Lung (tissue), 11 donors: ENCODE measurements at regions not wholly inside any gene's neighbourhood (a gene's known extent, or its start where the extent isn't known, plus 50 kb on each side); places are given as distances from the start of the nearest gene placed in this dataset.

Experiments used
- ATAC-seq: fragments of 200-7000 bp; cut with Tn5 transposase; one replicate; pipeline ENCODE4 v1.9.1; 2020; ENCODE audit warnings: moderate number of reproducible peaks; ENCODE audit not compliant: insufficient read depth, low FRiP score
- DNase-seq, 3 donors: peaks; one replicate each; pipeline ENCODE4 v3.0.0-alpha.2; 2013 to 2017
- H3K27ac ChIP-seq, 2 donors: one replicate each; pipeline ENCODE4 v1.5.1; 2013; ENCODE audit warnings: mild to moderate bottlenecking in 2 of 2, moderate library complexity in 2 of 2, control low read depth in 1 of 2, inconsistent platforms in 1 of 2, low read depth in 1 of 2, low read length in 1 of 2
- H3K27me3 ChIP-seq, 3 donors: one replicate each; pipeline ENCODE4 v1.5.1; 2013; ENCODE audit warnings: low read length in 2 of 3; ENCODE audit not compliant: control insufficient read depth in 3 of 3, insufficient read depth in 3 of 3
- H3K36me3 ChIP-seq, 4 donors: one replicate each; pipeline ENCODE4 v1.5.1; 2013; ENCODE audit warnings: low read length in 4 of 4, mild to moderate bottlenecking in 1 of 4, moderate library complexity in 1 of 4; ENCODE audit not compliant: control insufficient read depth in 4 of 4, insufficient read depth in 4 of 4
- H3K4me1 ChIP-seq, 5 donors: one replicate each; pipeline ENCODE4 v1.5.1; 2013; ENCODE audit warnings: low read length in 5 of 5, mild to moderate bottlenecking in 2 of 5, moderate library complexity in 1 of 5; ENCODE audit not compliant: control insufficient read depth in 5 of 5, insufficient read depth in 5 of 5
- H3K4me3 ChIP-seq: one replicate; pipeline ENCODE4 v1.5.1; 2013; ENCODE audit warnings: mild to moderate bottlenecking, control low read depth, moderate library complexity
- H3K9ac ChIP-seq, 2 donors: one replicate each; pipeline ENCODE4 v1.5.1; 2013; ENCODE audit warnings: low read length in 2 of 2, control low read depth in 1 of 2; ENCODE audit not compliant: insufficient read depth in 1 of 2
- H3K9me3 ChIP-seq, 4 donors: one replicate each; pipeline ENCODE4 v1.5.1; 2013; ENCODE audit warnings: low read length in 3 of 4, mild to moderate bottlenecking in 1 of 4, moderate library complexity in 1 of 4; ENCODE audit not compliant: control insufficient read depth in 4 of 4, insufficient read depth in 3 of 4
- WGBS, 2 donors: extraction: QIAGEN DNeasy Blood & Tissue Kit; methylation state at CpG; one replicate each; pipeline ENCODE4 v1.1.7; 2013; 5-methylcytosine and 5-hydroxymethylcytosine counted together
- TF ChIP-seq, protein P1 (sequence below): IDR thresholded peaks from 2 replicates; pipeline ENCODE4 v1.5.1; 2012; ENCODE audit warnings: mild to moderate bottlenecking; ENCODE audit errors: control extremely low read depth, extremely low read depth
- donor health status: control.
- donor health status: control.
- donor health status: Bipolar disorder and iron deficiency.
- donor health status: healthy.
- donor health status: DM: yes; HTN: yes; CAD: no.

DNA sequence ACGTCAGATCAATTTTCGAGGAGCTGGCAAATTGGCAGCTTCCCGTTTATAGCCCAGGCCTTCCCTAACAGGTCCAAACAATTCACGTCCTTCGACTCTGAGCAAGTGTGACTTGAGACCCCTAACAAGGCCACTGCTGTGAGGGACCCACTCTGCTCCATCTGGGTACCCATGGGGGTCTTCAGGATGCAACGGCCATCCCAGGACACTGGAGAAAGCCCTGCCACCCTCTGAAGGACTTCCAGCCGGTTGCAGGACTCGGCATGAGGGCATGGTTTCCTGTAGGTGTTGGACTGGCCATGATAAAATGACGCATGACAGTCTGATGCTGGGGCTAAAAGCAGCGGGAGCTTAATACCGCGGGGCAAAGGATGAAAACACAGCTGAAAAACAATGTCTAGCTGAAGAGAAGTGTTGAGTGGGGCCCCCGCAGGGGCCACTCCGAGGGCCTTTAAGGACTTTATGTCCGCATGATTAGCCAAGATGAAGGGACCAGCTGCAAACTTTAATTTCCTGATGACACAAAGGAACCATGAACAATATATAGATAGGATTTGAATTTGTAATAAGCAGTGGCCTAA is 113.3 kb upstream of the ZNF521 start:
- Histone ChIP-seq H3K4me1 (peaks cover 0 to 38% (median 3%) of the 10 kb centered on the region in 5 donors), H3K9ac (no peak overlapping the region), H3K36me3 (no peaks in the 10 kb centered on the region), H3K4me3 (no peak overlapping the region), H3K27me3 (no peaks in the 10 kb centered on the region), H3K9me3 (no peaks in the 10 kb centered on the region), H3K27ac (no peak overlapping the region)
- no peak for ATAC-seq
- TF ChIP-seq, protein P1, sequence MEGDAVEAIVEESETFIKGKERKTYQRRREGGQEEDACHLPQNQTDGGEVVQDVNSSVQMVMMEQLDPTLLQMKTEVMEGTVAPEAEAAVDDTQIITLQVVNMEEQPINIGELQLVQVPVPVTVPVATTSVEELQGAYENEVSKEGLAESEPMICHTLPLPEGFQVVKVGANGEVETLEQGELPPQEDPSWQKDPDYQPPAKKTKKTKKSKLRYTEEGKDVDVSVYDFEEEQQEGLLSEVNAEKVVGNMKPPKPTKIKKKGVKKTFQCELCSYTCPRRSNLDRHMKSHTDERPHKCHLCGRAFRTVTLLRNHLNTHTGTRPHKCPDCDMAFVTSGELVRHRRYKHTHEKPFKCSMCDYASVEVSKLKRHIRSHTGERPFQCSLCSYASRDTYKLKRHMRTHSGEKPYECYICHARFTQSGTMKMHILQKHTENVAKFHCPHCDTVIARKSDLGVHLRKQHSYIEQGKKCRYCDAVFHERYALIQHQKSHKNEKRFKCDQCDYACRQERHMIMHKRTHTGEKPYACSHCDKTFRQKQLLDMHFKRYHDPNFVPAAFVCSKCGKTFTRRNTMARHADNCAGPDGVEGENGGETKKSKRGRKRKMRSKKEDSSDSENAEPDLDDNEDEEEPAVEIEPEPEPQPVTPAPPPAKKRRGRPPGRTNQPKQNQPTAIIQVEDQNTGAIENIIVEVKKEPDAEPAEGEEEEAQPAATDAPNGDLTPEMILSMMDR, result no peak
- WGBS, 2 donors, result 91 to 92% methylated on average over 15 of the region's 15 CpGs
- DNase-seq, result no peak

DNA sequence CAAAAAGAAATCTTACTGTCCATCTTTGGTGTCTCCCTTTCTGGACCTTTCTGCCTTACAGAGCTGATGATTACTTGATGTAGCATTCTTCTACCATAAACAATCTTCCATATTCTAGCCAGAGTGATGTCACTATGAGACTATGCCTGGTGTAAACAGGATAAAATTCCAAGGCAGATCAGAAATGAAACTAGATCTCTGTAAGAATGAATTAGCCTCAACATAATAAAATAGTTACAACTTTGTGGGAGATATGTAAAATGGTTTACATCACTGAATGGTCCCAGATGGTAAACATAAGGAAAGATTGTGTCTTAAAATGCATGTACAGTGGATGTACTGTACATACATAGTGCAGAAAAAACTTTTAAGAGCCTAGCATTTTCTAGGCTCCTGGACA is 112.3 kb upstream of the ZNF521 start:
- Histone ChIP-seq H3K27ac (no peak overlapping the region), H3K36me3 (no peaks in the 10 kb centered on the region), H3K4me1 (peaks cover 0 to 44% (median 3%) of the 10 kb centered on the region in 5 donors), H3K9ac (no peak overlapping the region), H3K4me3 (no peak overlapping the region), H3K27me3 (no peaks in the 10 kb centered on the region), H3K9me3 (no peaks in the 10 kb centered on the region)
- ATAC-seq (no peak), DNase-seq (peak in 2 of 3 donors; percentile 74 to 78)
- TF ChIP-seq, protein P1, result no peak

DNA sequence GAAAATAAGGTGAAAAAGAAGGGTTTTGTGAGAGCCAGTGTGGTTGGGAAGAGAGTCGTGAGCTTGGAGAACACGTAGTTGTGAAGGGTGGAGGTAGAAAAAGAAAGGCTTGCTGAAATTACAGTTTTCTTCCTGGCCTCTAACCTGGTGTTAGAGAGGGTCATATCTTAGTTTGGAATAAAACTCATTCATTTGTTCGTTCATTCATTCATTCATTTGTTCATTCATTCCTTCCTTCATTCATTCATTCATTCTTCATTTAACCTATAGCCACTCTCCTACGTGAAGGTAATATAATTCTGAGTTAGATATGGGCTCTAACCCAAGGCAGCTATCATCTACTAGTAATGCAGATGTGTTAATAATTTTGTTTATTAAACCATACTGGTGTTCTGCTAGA is 111.8 kb upstream of the ZNF521 start:
- no peak for DNase-seq
- 77 to 85% methylated on average over 4 of the region's 4 CpGs for WGBS, 2 donors
- no peaks in the 10 kb centered on the region for H3K9me3 ChIP-seq
- H3K27ac ChIP-seq, result no peak overlapping the region
- H3K9ac ChIP-seq, result no peak overlapping the region
- no peaks in the 10 kb centered on the region for H3K36me3 ChIP-seq
- TF ChIP-seq, protein P1, result no peak
- no peak for ATAC-seq
- no peaks in the 10 kb centered on the region for H3K27me3 ChIP-seq
- H3K4me3 ChIP-seq, result no peak overlapping the region
- peaks cover 0 to 44% (median 3%) of the 10 kb centered on the region in 5 donors for H3K4me1 ChIP-seq

DNA sequence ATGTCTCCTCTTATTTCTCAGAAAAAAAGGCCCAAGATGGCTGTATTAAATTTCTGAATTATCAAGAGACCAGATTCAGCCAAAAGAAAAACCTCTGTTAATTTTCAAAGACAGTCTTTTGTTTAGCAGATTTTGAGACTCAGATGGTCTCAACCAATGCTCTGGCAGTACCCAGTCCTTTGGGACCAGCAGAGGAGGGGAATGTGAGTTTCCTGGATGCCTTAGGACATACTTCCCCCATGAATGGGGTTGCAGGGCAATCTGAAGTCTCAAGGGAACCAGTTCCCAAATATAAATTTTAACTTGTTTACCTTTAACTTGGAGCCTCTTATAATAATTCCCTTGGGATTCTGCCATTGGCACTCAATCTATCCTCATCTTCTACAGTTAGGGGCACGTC is 107.8 kb upstream of the ZNF521 start:
- TF ChIP-seq, protein P1, result no peak
- ATAC-seq (no peak), DNase-seq (no peak)
- WGBS, 2 donors, result 21 to 86% methylated on average over 1 of the region's 1 CpG
- Histone ChIP-seq H3K9me3 (no peaks in the 10 kb centered on the region), H3K27ac (no peak overlapping the region), H3K9ac (no peak overlapping the region), H3K36me3 (no peaks in the 10 kb centered on the region), H3K27me3 (no peaks in the 10 kb centered on the region), H3K4me1 (peaks cover 0 to 56% (median 5%) of the 10 kb centered on the region in 5 donors), H3K4me3 (no peak overlapping the region)
